HCT116 (cell line): ENCODE measurements at regions not wholly inside any gene's neighbourhood (a gene's known extent, or its start where the extent isn't known, plus 50 kb on each side); places are given as distances from the start of the nearest gene placed in this dataset.

ENCODE experiments used
- ATAC-seq: fragments of 200-7000 bp; cut with Tn5 transposase; 2 replicates; pipeline ENCODE4 v1.9.1; 2020; ENCODE audit warnings: mild to moderate bottlenecking, moderate library complexity
- BruUV-seq: library from RNA; stranded (reverse); fragments of 400-500 nt; replicated peaks from 2 replicates; lab custom pipeline; 2021; lab: Mats Ljungman, UMichigan
- CTCF ChIA-PET: fragments of 300-600 bp; sonication (Branson Sonifier 250); formaldehyde crosslinking; loops from one replicate; lab custom pipeline; 2021; ENCODE audit warnings: antibody characterized with exemption; lab: Charles Lee
- POLR2A ChIA-PET: fragments of 300-600, 350-600 bp; sonication (Branson Sonifier 250); formaldehyde crosslinking; loops from one replicate; lab custom pipeline; 2021; ENCODE audit warnings: antibody characterized with exemption; lab: Charles Lee
- RAD21 ChIA-PET, 2 experiments: fragments of 300-600 bp; sonication (Branson Sonifier 250); formaldehyde crosslinking; loops; one replicate each; lab custom pipeline; 2023; ENCODE audit warnings: low total read pairs in 2 of 2; ENCODE audit not compliant: uncharacterized antibody in 2 of 2, unreplicated experiment in 2 of 2, low non-redundant PET in 1 of 2; lab: Charles Lee
- DNase-seq: peaks from one replicate; pipeline ENCODE4 v3.0.0-alpha.2; 2010; ENCODE audit warnings: low read depth, low spot score
- H2AFZ ChIP-seq: fragments of 200-600 bp; shearing (Covaris generic), sonication (generic); 2 replicates; pipeline ENCODE4 v1.6.1; 2017; ENCODE audit warnings: low read depth, mixed run types, mixed read lengths, antibody characterized with exemption, low read length; ENCODE audit not compliant: poor library complexity, severe bottlenecking
- H3K27ac ChIP-seq: 2 replicates; pipeline ENCODE4 v1.5.1; 2012; ENCODE audit warnings: low read depth, low read length
- H3K27me3 ChIP-seq: fragments of 200-600 bp; sonication (generic); 2 replicates; pipeline ENCODE4 v1.6.1; 2016; ENCODE audit warnings: mixed run types, low read length, mixed read lengths; ENCODE audit not compliant: insufficient read depth
- H3K36me3 ChIP-seq, 2 experiments: fragments of 200-500 bp in 1 of 2; fragments of 200-600 bp in 1 of 2; sonication (Bioruptor generic) in 1 of 2; sonication (generic) in 1 of 2; 2 replicates each; pipeline versions ENCODE4 v1.5.1 to v1.6.1; 2014 to 2016; ENCODE audit warnings: low read length in 2 of 2, inconsistent platforms in 1 of 2, mixed read lengths in 1 of 2, mixed run types in 1 of 2; ENCODE audit not compliant: insufficient read depth in 2 of 2, control insufficient read depth in 1 of 2
- H3K4me1 ChIP-seq, 2 experiments: fragments of 200-600 bp in 1 of 2; sonication (generic) in 1 of 2; 2 replicates each; pipeline versions ENCODE4 v1.5.1 to v1.6.1; 2012 to 2017; ENCODE audit warnings: low read length in 2 of 2, inconsistent platforms in 1 of 2, mild to moderate bottlenecking in 1 of 2, mixed read lengths in 1 of 2, mixed run types in 1 of 2, moderate library complexity in 1 of 2; ENCODE audit not compliant: insufficient read depth in 2 of 2, control insufficient read depth in 1 of 2
- H3K4me2 ChIP-seq: fragments of 200-600 bp; sonication (generic); 2 replicates; pipeline ENCODE4 v1.6.1; 2017; ENCODE audit warnings: mixed run types, low read length, mixed read lengths
- H3K4me3 ChIP-seq, 2 experiments: fragments of 200-600 bp in 1 of 2; sonication (generic) in 1 of 2; replicated peaks in 1 of 2; 2 replicates each; pipeline ENCODE4 v1.5.1; 2011 to 2016; ENCODE audit warnings: low read length in 2 of 2, control low read depth in 1 of 2, low read depth in 1 of 2, mild to moderate bottlenecking in 1 of 2, mixed read lengths in 1 of 2, mixed run types in 1 of 2
- H3K79me2 ChIP-seq: fragments of 200-600 bp; sonication (generic); 2 replicates; pipeline ENCODE4 v1.6.1; 2017; ENCODE audit warnings: mild to moderate bottlenecking, mixed run types, low read length, moderate library complexity, mixed read lengths; ENCODE audit not compliant: insufficient read depth
- H3K9ac ChIP-seq: fragments of 200-600 bp; sonication (generic); 2 replicates; pipeline ENCODE4 v1.6.1; 2016; ENCODE audit warnings: low read length, mixed read lengths
- H3K9me2 ChIP-seq: fragments of 200-600 bp; sonication (generic), shearing (Covaris generic); 2 replicates; pipeline ENCODE4 v1.6.1; 2017; ENCODE audit warnings: mixed run types, mild to moderate bottlenecking, moderate library complexity; ENCODE audit not compliant: insufficient read depth
- H3K9me3 ChIP-seq, 2 experiments: fragments of 200-500 bp in 1 of 2; fragments of 200-600 bp in 1 of 2; sonication (Bioruptor generic) in 1 of 2; sonication (generic) in 1 of 2; 2 replicates each; pipeline ENCODE4 v1.6.1; 2014 to 2017; ENCODE audit warnings: low read length in 2 of 2, mixed read lengths in 2 of 2, inconsistent platforms in 1 of 2, low read depth in 1 of 2, mild to moderate bottlenecking in 1 of 2, mixed run types in 1 of 2, moderate library complexity in 1 of 2; ENCODE audit not compliant: control insufficient read depth in 1 of 2, insufficient read depth in 1 of 2
- H4K20me1 ChIP-seq: fragments of 200-600 bp; sonication (generic), shearing (Covaris generic); 2 replicates; pipeline ENCODE4 v1.6.1; 2017; ENCODE audit warnings: mixed run types, mild to moderate bottlenecking, moderate library complexity; ENCODE audit not compliant: insufficient read depth
- CBX3 ChIP-seq: IDR thresholded peaks from 2 replicates; pipeline ENCODE4 v1.6.1; 2012; ENCODE audit warnings: low read depth
- CEBPB ChIP-seq: IDR thresholded peaks from 2 replicates; pipeline ENCODE4 v1.6.1; 2012; ENCODE audit warnings: low read depth
- EGR1 ChIP-seq: IDR thresholded peaks from 2 replicates; pipeline ENCODE4 v1.6.1; 2012; ENCODE audit warnings: low read depth
- ELF1 ChIP-seq: IDR thresholded peaks from 2 replicates; pipeline ENCODE4 v1.6.1; 2012; ENCODE audit warnings: low read depth, borderline replicate concordance
- EZH2 ChIP-seq: fragments of 200-600 bp; sonication (generic); IDR thresholded peaks from 2 replicates; pipeline ENCODE4 v1.6.1; 2017; ENCODE audit warnings: antibody characterized with exemption, mixed run types
- FOSL1 ChIP-seq: IDR thresholded peaks from 2 replicates; pipeline ENCODE4 v1.6.1; 2012; ENCODE audit warnings: low read depth
- JUND ChIP-seq: IDR thresholded peaks from 2 replicates; pipeline ENCODE4 v1.6.1; 2012
- POLR2A ChIP-seq: IDR thresholded peaks from 2 replicates; pipeline ENCODE4 v1.7.0; 2011; ENCODE audit warnings: borderline replicate concordance; ENCODE audit not compliant: insufficient read depth, insufficient read length; ENCODE audit errors: extremely low read depth
- POLR2AphosphoS5 ChIP-seq: IDR thresholded peaks from 2 replicates; pipeline ENCODE4 v1.6.1; 2011; ENCODE audit warnings: mild to moderate bottlenecking, low read depth, low read length, moderate library complexity
- RAD21 ChIP-seq: IDR thresholded peaks from 2 replicates; pipeline ENCODE4 v1.6.1; 2012; ENCODE audit warnings: low read depth, mild to moderate bottlenecking
- SIN3A ChIP-seq: IDR thresholded peaks from 2 replicates; pipeline ENCODE4 v1.6.1; 2012; ENCODE audit warnings: low read depth
- SP1 ChIP-seq: IDR thresholded peaks from 2 replicates; pipeline ENCODE4 v1.6.1; 2012; ENCODE audit warnings: low read depth
- SRF ChIP-seq: IDR thresholded peaks from 2 replicates; pipeline ENCODE4 v1.6.1; 2012; ENCODE audit warnings: low read depth
- YY1 ChIP-seq: IDR thresholded peaks from 2 replicates; pipeline ENCODE4 v1.6.1; 2011; ENCODE audit warnings: low read length, low read depth, moderate library complexity, mild to moderate bottlenecking; ENCODE audit not compliant: insufficient replicate concordance; ENCODE audit errors: extremely low read depth
- ZFX ChIP-seq: fragments of 450-650 bp; IDR thresholded peaks from 2 replicates; pipeline ENCODE4 v1.6.1; 2017
- ZNF274 ChIP-seq: fragments of 200-500 bp; sonication (Bioruptor generic); IDR thresholded peaks from 2 replicates; pipeline ENCODE4 v1.6.1; 2014; ENCODE audit warnings: mild to moderate bottlenecking, low read depth, low read length, inconsistent platforms
- intact Hi-C: fragments of 100-400 bp; cut with micrococcal nuclease; formaldehyde crosslinking; loops from 2 replicates; pipeline ENCODE4 v1.10.0; 2022
- TF ChIP-seq, protein P1 (sequence below): IDR thresholded peaks from 2 replicates; pipeline ENCODE4 v1.6.1; 2011; ENCODE audit warnings: mild to moderate bottlenecking, low read length, moderate library complexity; ENCODE audit not compliant: insufficient replicate concordance; ENCODE audit errors: extremely low read depth
- TF ChIP-seq, protein P2 (sequence below), 3 experiments: fragments of 200-600 bp in 1 of 3; sonication (generic) in 1 of 3; IDR thresholded peaks in 2 of 3; conservative IDR thresholded peaks in 1 of 3; 2 replicates each; pipeline ENCODE4 v1.5.1; 2012 to 2017; ENCODE audit warnings: low read depth in 2 of 3, low read length in 2 of 3, antibody characterized with exemption in 1 of 3, borderline replicate concordance in 1 of 3, control low read depth in 1 of 3, mild to moderate bottlenecking in 1 of 3, mixed read lengths in 1 of 3, mixed run types in 1 of 3, moderate library complexity in 1 of 3; ENCODE audit not compliant: insufficient read depth in 1 of 3
- TF ChIP-seq, protein P3 (sequence below): IDR thresholded peaks from 2 replicates; pipeline ENCODE4 v1.6.1; 2012

DNA sequence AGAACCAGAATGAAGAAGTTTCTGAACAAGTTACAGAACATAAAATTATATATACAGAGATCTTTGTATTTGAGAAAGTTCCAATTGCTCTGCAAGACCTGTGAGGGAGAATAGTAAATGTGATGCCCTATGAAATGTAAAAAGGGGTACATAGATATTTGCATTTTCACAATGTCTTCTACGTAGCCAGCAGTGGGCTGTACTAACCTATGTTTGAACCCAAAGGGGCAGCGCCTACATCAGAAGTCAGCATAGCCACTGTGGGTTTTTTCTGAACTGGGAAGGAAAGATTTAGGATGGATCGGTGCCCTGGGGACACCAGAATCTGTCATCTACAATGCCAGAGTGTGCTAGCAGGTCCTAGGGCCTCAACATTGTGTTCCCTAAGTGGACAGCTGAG is 69.5 kb upstream of the CT45A1 start:
- ChIA-PET POLR2A (no interaction called here), CTCF (no interaction called here), RAD21 (no interaction called here)
- Histone ChIP-seq H3K4me3 (no peak overlapping the region), H3K4me1 (no peaks in the 10 kb centered on the region), H3K36me3 (no peaks in the 10 kb centered on the region), H2AFZ (no peak overlapping the region), H3K9ac (no peak overlapping the region), H3K9me3 (no peaks in the 10 kb centered on the region), H4K20me1 (no peaks in the 10 kb centered on the region), H3K79me2 (no peaks in the 10 kb centered on the region), H3K27ac (no peak overlapping the region), H3K4me2 (no peak overlapping the region), H3K27me3 (no peaks in the 10 kb centered on the region), H3K9me2 (no peaks in the 10 kb centered on the region)
- no TSS peak for BruUV-seq
- TF ChIP-seq FOSL1 (no peak), SP1 (no peak), YY1 (no peak), CEBPB (no peak), SIN3A (no peak), POLR2AphosphoS5 (no peak), EZH2 (no peak), ZFX (no peak)
- TF ChIP-seq, protein P1, sequence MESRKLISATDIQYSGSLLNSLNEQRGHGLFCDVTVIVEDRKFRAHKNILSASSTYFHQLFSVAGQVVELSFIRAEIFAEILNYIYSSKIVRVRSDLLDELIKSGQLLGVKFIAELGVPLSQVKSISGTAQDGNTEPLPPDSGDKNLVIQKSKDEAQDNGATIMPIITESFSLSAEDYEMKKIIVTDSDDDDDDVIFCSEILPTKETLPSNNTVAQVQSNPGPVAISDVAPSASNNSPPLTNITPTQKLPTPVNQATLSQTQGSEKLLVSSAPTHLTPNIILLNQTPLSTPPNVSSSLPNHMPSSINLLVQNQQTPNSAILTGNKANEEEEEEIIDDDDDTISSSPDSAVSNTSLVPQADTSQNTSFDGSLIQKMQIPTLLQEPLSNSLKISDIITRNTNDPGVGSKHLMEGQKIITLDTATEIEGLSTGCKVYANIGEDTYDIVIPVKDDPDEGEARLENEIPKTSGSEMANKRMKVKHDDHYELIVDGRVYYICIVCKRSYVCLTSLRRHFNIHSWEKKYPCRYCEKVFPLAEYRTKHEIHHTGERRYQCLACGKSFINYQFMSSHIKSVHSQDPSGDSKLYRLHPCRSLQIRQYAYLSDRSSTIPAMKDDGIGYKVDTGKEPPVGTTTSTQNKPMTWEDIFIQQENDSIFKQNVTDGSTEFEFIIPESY = no peak
- intact Hi-C loops = no loop called here
- no peak for DNase-seq
- ATAC-seq = no peak

DNA sequence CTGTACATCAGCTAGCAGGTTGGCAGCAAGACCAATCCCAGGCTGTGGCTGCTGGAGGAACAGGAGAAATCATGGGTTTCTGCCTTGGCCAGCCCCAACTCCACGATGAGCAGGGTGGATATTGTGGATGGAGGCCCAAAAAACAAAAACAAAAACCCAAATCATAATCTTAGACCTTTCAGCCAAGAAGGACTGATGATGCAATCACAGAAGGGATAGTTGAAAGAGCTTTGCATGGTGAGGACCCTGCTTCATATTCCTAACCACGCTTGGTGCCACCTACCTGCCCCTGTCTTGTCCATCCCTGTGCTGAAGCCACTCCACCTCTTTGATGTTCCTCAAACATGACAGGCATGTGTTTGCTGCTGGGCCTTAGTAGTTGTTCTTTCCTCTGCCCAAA is 68.8 kb upstream of the CT45A1 start:
- no peaks in the 10 kb centered on the region for H3K36me3 ChIP-seq
- H3K4me2 ChIP-seq = no peak overlapping the region
- ATAC-seq = no peak
- BruUV-seq = no TSS peak
- intact Hi-C loops = no loop called here
- POLR2A ChIA-PET = no interaction called here
- no peak for TF ChIP-seq JUND
- TF ChIP-seq SIN3A = no peak
- no peak for TF ChIP-seq SRF
- TF ChIP-seq ZNF274 = no peak
- TF ChIP-seq EZH2 = no peak
- TF ChIP-seq, protein P2, sequence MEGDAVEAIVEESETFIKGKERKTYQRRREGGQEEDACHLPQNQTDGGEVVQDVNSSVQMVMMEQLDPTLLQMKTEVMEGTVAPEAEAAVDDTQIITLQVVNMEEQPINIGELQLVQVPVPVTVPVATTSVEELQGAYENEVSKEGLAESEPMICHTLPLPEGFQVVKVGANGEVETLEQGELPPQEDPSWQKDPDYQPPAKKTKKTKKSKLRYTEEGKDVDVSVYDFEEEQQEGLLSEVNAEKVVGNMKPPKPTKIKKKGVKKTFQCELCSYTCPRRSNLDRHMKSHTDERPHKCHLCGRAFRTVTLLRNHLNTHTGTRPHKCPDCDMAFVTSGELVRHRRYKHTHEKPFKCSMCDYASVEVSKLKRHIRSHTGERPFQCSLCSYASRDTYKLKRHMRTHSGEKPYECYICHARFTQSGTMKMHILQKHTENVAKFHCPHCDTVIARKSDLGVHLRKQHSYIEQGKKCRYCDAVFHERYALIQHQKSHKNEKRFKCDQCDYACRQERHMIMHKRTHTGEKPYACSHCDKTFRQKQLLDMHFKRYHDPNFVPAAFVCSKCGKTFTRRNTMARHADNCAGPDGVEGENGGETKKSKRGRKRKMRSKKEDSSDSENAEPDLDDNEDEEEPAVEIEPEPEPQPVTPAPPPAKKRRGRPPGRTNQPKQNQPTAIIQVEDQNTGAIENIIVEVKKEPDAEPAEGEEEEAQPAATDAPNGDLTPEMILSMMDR (IDR thresholded peaks at IDR 0.05 in 2 of 3, conservative IDR thresholded peaks at IDR 0.05 in 1 of 3; ENCODE audit: borderline replicate concordance in 1 of 3, insufficient read depth in 1 of 3, low read depth in 2 of 3, low read length in 2 of 3) = no peak
- no peak for TF ChIP-seq CBX3
- TF ChIP-seq POLR2A = no peak
- TF ChIP-seq SP1 = no peak
- TF ChIP-seq, protein P3, sequence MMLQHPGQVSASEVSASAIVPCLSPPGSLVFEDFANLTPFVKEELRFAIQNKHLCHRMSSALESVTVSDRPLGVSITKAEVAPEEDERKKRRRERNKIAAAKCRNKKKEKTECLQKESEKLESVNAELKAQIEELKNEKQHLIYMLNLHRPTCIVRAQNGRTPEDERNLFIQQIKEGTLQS = no peak
- TF ChIP-seq ELF1 = no peak
- no peak for TF ChIP-seq YY1
- TF ChIP-seq FOSL1 = no peak
- TF ChIP-seq ZFX = no peak
- no peak for TF ChIP-seq EGR1
- TF ChIP-seq POLR2AphosphoS5 = no peak
- TF ChIP-seq RAD21 = no peak
- TF ChIP-seq, all 23 proteins: peak for 0
- Histone ChIP-seq H3K9me3 (no peaks in the 10 kb centered on the region), H3K4me3 (no peak overlapping the region), H2AFZ (no peak overlapping the region), H4K20me1 (no peaks in the 10 kb centered on the region), H3K9ac (no peak overlapping the region), H3K4me1 (no peaks in the 10 kb centered on the region), H3K27me3 (no peaks in the 10 kb centered on the region), H3K27ac (no peak overlapping the region), H3K79me2 (no peaks in the 10 kb centered on the region), H3K9me2 (no peaks in the 10 kb centered on the region)
- no peak for DNase-seq
- CTCF ChIA-PET = no interaction called here
- RAD21 ChIA-PET = no interaction called here
